ENCODE measurements at regions not wholly inside any gene's neighbourhood (a gene's known extent, or its start where the extent isn't known, plus 50 kb on each side); places are given as distances from the start of the nearest gene placed in this dataset.

GRCh38 chr10:42952349-42952748, 124.5 kb upstream of the RET start:
- no peaks in the 10 kb centered on the region for H3K36me3 ChIP-seq (ENCODE audit: control insufficient read depth in 2 of 2, extremely low read depth in 1 of 2, insufficient read depth in 2 of 2, low read length in 2 of 2)
- FAIRE-seq (no peak), DNase-seq (ENCODE audit: low read depth, low spot score) (peak; percentile 9)
- H3K4me3 ChIP-seq (ENCODE audit: control insufficient read depth in 2 of 3, extremely low read depth in 1 of 3, insufficient read depth in 2 of 3, low read depth in 1 of 3, low read length in 3 of 3): no peak overlapping the region
- TF ChIP-seq CTCF (optimal IDR thresholded peaks at IDR 0.05 in 1 of 3, IDR thresholded peaks at IDR 0.05 in 1 of 3, conservative IDR thresholded peaks at IDR 0.05 in 1 of 3; ENCODE audit: extremely low read depth in 1 of 3, insufficient read depth in 2 of 3, low read length in 3 of 3): peak in 1 of 3 experiments; percentile 3
- TF ChIP-seq EZH2 (IDR thresholded peaks at IDR 0.05; ENCODE audit: low read length): no peak
- dilution Hi-C loops (cut with MboI; ENCODE audit: extremely low pct_ligation_motif_present, low sequenced_read_pairs): no loop called here
- peak overlapping the region; percentile 50 for H3K4me2 ChIP-seq (ENCODE audit: control insufficient read depth, extremely low read depth, insufficient read depth, low read depth, low read length)
- H3K9me1 ChIP-seq (ENCODE audit: control insufficient read depth, extremely low read depth, insufficient read depth, low read length): no peaks in the 10 kb centered on the region
- H3K79me2 ChIP-seq (ENCODE audit: control insufficient read depth, insufficient read depth, low read length): no peaks in the 10 kb centered on the region
- no peak overlapping the region for H3K27ac ChIP-seq (ENCODE audit: control insufficient read depth, insufficient read depth, low read length)
- peaks cover 12% of the 10 kb centered on the region for H3K27me3 ChIP-seq (ENCODE audit: control insufficient read depth, extremely low read depth, insufficient read depth, low read length)
- no peaks in the 10 kb centered on the region for H4K20me1 ChIP-seq (ENCODE audit: control insufficient read depth, extremely low read depth, insufficient read depth, low read length)
- H2AFZ ChIP-seq (ENCODE audit: control insufficient read depth, low read length): peak overlapping the region; percentile 42
- H3K9ac ChIP-seq (ENCODE audit: control insufficient read depth, extremely low read depth, insufficient read depth, low read length): no peak overlapping the region
- H3K9me3 ChIP-seq (ENCODE audit: control insufficient read depth, low read depth, low read length): no peaks in the 10 kb centered on the region
- H3K4me1 ChIP-seq (ENCODE audit: control insufficient read depth, extremely low read depth, insufficient read depth, low read length): peaks cover 9% of the 10 kb centered on the region

- Histone ChIP-seq H3K4me3 (ENCODE audit: control insufficient read depth in 2 of 3, extremely low read depth in 1 of 3, insufficient read depth in 2 of 3, low read depth in 1 of 3, low read length in 3 of 3) (no peak overlapping the region), H3K9me1 (ENCODE audit: control insufficient read depth, extremely low read depth, insufficient read depth, low read length) (no peaks in the 10 kb centered on the region), H3K9ac (ENCODE audit: control insufficient read depth, extremely low read depth, insufficient read depth, low read length) (no peak overlapping the region), H3K36me3 (ENCODE audit: control insufficient read depth in 2 of 2, extremely low read depth in 1 of 2, insufficient read depth in 2 of 2, low read length in 2 of 2) (no peaks in the 10 kb centered on the region), H3K4me1 (ENCODE audit: control insufficient read depth, extremely low read depth, insufficient read depth, low read length) (peaks cover 9% of the 10 kb centered on the region), H3K27ac (ENCODE audit: control insufficient read depth, insufficient read depth, low read length) (no peak overlapping the region), H3K79me2 (ENCODE audit: control insufficient read depth, insufficient read depth, low read length) (no peaks in the 10 kb centered on the region), H3K4me2 (ENCODE audit: control insufficient read depth, extremely low read depth, insufficient read depth, low read depth, low read length) (no peak overlapping the region), H2AFZ (ENCODE audit: control insufficient read depth, low read length) (no peak overlapping the region), H3K27me3 (ENCODE audit: control insufficient read depth, extremely low read depth, insufficient read depth, low read length) (peaks cover 12% of the 10 kb centered on the region), H3K9me3 (ENCODE audit: control insufficient read depth, low read depth, low read length) (no peaks in the 10 kb centered on the region), H4K20me1 (ENCODE audit: control insufficient read depth, extremely low read depth, insufficient read depth, low read length) (no peaks in the 10 kb centered on the region)
- no peak for TF ChIP-seq EZH2 (IDR thresholded peaks at IDR 0.05; ENCODE audit: low read length)
- TF ChIP-seq CTCF (optimal IDR thresholded peaks at IDR 0.05 in 1 of 3, IDR thresholded peaks at IDR 0.05 in 1 of 3, conservative IDR thresholded peaks at IDR 0.05 in 1 of 3; ENCODE audit: extremely low read depth in 1 of 3, insufficient read depth in 2 of 3, low read length in 3 of 3): no peak
- FAIRE-seq: no peak
- no peak for DNase-seq (ENCODE audit: low read depth, low spot score)
- dilution Hi-C loops (cut with MboI; ENCODE audit: extremely low pct_ligation_motif_present, low sequenced_read_pairs): no loop called here
Observed at GRCh38 chr10:42952931-42953683, 123.8 kb upstream of the RET start.
